Gastroesophageal sphincter (tissue), 3 donors: ENCODE measurements at regions not wholly inside any gene's neighbourhood (a gene's known extent, or its start where the extent isn't known, plus 50 kb on each side); places are given as distances from the start of the nearest gene placed in this dataset.

Experiments used
- CTCF ChIP-seq, 4 experiments: fragments of 200-600 bp in 2 of 4; fragments of 450-650 bp in 2 of 4; sonication (generic) in 1 of 4; IDR thresholded peaks; one replicate each; pipeline ENCODE4 v1.5.1; 2017 to 2019; ENCODE audit warnings: antibody characterized with exemption in 4 of 4, mild to moderate bottlenecking in 2 of 4, moderate library complexity in 2 of 4
- POLR2A ChIP-seq, 2 donors: fragments of 450-650 bp; IDR thresholded peaks; one replicate each; pipeline ENCODE4 v1.6.1; 2017; ENCODE audit warnings: antibody characterized with exemption in 2 of 2, mild to moderate bottlenecking in 2 of 2, moderate library complexity in 1 of 2
- POLR2AphosphoS5 ChIP-seq: sonication (generic); formaldehyde crosslinking; IDR thresholded peaks from one replicate; pipeline ENCODE4 v1.6.1; 2017; ENCODE audit warnings: antibody characterized with exemption

DNA sequence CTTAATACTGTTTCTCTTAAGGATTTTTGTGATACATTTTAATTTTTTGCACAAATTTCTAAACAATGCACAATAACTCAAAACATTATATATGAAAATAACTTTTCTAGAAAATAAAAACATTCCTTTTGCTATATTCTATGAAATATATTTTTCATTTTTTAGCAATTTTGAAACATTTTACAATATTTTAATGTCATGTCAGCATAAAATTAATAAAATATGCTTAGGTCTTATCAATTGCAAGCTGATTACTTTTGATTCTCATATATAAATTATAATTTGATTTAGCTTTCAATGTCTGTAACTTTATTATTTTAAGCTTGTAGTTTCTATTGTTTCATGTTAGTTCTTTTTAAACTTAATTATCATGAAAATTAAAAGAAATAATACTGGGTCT lies 898.7 kb downstream of the TMEM182 start:
- TF ChIP-seq CTCF (IDR thresholded peaks at IDR 0.05) (no peak), POLR2A (IDR thresholded peaks at IDR 0.05) (no peak), POLR2AphosphoS5 (no peak)
